ENCODE measurements at regions not wholly inside any gene's neighbourhood (a gene's known extent, or its start where the extent isn't known, plus 50 kb on each side); places are given as distances from the start of the nearest gene placed in this dataset.

GRCh38 chr1:4971666-4972065, 317.3 kb downstream of the AJAP1 start:
- TF ChIP-seq, protein P1, sequence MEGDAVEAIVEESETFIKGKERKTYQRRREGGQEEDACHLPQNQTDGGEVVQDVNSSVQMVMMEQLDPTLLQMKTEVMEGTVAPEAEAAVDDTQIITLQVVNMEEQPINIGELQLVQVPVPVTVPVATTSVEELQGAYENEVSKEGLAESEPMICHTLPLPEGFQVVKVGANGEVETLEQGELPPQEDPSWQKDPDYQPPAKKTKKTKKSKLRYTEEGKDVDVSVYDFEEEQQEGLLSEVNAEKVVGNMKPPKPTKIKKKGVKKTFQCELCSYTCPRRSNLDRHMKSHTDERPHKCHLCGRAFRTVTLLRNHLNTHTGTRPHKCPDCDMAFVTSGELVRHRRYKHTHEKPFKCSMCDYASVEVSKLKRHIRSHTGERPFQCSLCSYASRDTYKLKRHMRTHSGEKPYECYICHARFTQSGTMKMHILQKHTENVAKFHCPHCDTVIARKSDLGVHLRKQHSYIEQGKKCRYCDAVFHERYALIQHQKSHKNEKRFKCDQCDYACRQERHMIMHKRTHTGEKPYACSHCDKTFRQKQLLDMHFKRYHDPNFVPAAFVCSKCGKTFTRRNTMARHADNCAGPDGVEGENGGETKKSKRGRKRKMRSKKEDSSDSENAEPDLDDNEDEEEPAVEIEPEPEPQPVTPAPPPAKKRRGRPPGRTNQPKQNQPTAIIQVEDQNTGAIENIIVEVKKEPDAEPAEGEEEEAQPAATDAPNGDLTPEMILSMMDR (conservative IDR thresholded peaks at IDR 0.05; ENCODE audit: low read depth, low read length): no peak
- TF ChIP-seq EZH2 (IDR thresholded peaks at IDR 0.05; ENCODE audit: low read length, unreplicated experiment): no peak
